HG03442 (cell line): ENCODE measurements at regions not wholly inside any gene's neighbourhood (a gene's known extent, or its start where the extent isn't known, plus 50 kb on each side); places are given as distances from the start of the nearest gene placed in this dataset.
A peak's percentile ranks its signal among the peaks of the same experiment; 100 is the strongest.
"Not testable (repeated sequence)": the region's sequence is repeated elsewhere in the genome, so short reads cannot be mapped to it uniquely, and the experiment has no call there.

ENCODE experiments used
- ATAC-seq: cut with Tn5 transposase; IDR thresholded peaks from one replicate; pipeline ENCODE4 v1.9.1; 2021; ENCODE audit warnings: mild to moderate bottlenecking, moderate library complexity; ENCODE audit not compliant: unreplicated experiment

DNA sequence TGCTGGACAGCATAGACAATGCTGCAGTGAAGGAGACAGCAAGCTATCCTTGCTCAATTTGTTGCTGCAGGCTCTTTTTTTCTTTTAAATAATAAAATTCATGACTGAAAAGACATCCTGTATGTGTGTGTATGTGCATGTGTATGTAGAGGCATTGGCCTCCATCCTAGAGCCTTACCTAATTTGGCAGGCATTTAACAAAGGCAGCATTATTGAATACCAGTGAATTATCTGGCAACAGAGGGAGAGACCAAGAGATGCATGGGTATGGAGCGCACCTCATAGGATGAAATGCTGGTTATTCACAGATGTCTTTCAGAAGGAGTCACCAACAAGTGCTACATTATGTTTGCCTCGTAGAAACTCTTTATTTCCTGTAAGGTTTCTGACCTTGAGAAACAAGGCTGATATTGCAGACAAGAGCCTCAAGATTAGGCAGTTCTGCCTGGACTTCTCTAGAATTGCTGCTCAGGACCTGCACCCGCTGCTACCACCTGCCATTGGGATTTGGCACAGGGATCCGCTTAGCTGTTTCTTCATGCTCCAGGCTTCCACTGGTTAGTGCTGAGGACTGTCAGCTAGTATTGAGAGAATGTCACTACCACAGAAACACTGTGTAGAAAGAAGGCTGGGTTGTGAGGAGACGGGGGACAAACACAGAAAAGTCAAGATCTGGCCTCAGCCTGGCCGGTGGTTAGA lies 247.7 kb upstream of the RFX3 start:
- no peak for ATAC-seq

- no peak for ATAC-seq
Measured at GRCh38 chr9:3769646-3770045, 243.8 kb upstream of the RFX3 start.

DNA sequence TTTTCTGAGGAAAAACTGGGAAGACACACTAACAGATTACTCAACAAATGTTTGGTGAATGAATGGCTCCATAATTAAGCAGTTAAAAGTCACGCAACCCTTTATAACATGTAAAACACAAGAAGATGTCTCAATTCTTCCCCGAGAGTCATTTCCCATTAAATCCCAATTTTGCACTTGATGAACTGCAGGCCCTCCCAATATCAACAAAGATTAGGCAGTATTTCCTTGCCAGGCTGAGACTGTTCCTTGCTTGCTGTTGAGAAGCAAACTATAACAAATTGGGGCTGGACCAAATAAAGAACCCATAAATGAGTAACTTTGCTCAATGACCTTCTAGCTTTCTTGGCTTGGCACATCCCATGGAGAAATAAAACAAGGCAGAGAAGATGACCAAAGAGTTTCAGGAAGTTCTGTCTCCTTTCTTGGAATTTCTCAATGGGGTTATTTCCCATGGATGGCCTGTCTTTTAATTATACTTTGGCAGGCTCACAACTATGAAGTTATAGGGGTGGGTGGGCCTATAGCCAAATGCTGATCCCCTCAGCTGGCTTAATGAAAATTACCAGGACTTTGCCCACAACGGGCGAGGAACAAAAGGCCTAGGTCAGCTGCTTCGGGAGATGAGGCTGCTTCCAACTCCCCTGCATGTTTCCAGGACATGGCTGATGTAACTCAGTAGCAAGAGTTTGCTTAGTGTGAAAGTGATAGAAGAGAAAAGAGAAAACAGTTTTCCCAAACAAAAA lies 243.1 kb upstream of the RFX3 start:
- ATAC-seq = no peak

DNA sequence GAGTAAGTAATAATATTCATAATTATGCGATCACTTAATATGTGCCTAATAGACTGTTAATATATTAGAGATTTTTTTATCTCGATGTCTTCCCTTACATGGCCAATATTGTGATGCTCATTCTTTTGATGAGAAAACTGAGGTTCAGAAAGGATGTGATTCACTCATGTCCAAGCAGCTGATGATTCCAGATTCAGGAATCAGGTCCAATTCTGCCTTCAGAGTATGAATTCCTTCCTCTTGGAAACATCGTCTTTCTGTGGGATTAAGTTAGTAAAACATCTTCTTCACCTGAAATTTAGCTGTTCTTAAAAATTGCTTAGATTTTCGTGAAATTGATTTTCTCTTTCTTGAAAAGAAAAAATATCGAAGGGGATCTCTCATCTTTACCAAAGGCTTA lies 242.5 kb upstream of the RFX3 start:
- ATAC-seq = no peak

DNA sequence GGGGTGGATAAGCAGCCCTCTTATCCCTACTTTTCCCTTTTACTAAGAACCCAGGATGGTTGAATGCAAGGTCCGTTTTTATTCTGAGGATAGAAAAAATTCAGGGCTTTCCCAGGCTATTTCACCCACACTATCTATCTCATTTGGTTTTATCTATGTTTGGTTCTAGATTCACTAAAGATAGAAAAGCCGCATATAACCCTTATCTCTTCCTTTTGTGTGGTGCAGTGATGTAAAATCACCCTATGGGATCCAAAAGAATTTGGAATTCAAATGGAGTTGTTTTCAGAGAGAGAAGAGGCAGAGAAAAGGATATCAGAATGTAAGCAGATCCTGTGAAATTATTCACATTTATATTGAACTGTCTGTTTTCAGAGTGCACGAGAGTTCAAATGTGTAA lies 236.3 kb upstream of the RFX3 start:
- no peak for ATAC-seq

DNA sequence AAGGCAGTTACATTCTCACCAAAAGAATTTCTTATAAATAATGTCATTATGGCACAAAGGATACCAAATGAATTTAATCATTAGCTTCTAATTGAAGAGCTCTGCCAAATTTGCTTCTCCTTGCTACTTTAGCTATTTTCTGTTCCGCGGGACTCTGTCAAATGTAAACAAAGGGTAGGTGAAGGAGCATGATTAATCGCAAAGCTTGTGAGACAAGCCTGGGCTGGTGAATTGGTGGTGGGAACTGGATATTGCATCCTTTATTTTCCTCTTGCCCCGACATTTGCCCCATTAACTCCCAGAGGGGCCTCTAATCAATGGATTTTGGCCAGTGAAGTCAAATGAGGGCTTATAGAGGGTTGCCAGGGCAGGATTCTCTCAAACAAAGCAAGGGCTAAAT lies 234.2 kb upstream of the RFX3 start:
- no peak for ATAC-seq

DNA sequence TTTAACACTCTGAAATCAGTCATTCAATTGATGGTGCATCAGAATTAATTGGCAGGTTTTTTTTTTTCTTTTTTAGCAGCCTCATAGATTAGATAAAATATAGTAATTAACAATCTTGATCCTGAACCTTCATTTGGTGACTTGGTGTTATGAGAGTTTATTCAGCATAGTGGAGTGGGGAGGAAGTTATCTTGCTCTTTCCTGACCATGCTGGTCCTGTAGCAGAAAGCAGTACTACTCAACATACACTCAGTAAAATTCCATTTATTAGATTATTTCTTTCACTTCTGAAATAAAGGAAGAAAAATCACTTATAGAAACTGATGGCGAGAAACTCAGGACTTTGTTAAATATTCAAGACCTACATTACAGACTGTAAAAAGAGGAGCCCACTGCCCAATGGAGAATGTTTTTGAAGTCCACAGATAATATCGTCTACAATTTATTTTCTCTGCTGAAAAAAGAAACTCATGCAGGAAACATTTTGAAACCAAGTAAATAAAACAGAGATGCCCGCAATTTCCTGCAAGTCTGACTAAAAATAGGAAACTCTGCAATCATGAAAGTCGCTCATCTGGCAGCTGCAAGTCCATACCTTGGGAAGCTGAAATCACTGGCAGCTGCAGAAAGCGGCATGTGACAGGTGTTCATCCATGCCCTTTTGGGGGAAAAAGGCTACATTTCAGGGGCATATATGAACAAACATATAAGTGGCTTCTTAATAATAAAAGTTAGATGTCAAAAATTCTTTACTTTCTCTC lies 233.2 kb upstream of the RFX3 start:
- no peak for ATAC-seq

GRCh38 chr9:3756071-3756470 lies 230.3 kb upstream of the RFX3 start:
- ATAC-seq = no peak

DNA sequence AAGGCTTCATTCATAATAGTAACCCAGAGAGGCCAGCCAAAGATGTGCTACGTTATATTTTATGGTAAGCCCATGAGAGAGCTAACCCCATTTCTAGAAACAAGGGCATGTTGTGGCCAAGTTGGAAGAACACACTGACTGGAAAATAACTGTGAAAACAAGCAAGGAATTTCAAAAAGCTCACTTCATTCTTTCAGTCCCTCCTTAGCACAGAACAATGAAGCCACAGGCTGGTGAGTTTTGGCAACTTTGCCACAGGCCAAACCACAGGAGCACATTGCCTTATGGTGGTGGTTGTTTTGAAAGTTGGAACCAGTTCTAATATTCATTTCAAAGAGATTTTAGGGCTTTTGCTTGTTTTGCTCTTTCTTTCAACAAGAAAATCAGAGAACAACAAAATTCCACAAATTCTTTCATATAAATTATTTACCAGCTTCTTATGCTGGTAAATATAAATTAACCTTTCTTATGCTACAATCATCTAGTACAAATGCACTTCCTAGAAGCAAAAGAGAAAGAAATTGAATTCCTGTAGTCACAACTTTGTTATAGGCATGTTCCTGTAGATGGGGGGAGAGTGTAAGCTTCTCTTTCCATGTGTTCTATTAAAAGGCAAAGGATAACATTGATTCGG lies 225.4 kb upstream of the RFX3 start:
- no peak for ATAC-seq

GRCh38 chr9:3750321-3750720 lies 224.5 kb upstream of the RFX3 start:
- ATAC-seq = no peak

DNA sequence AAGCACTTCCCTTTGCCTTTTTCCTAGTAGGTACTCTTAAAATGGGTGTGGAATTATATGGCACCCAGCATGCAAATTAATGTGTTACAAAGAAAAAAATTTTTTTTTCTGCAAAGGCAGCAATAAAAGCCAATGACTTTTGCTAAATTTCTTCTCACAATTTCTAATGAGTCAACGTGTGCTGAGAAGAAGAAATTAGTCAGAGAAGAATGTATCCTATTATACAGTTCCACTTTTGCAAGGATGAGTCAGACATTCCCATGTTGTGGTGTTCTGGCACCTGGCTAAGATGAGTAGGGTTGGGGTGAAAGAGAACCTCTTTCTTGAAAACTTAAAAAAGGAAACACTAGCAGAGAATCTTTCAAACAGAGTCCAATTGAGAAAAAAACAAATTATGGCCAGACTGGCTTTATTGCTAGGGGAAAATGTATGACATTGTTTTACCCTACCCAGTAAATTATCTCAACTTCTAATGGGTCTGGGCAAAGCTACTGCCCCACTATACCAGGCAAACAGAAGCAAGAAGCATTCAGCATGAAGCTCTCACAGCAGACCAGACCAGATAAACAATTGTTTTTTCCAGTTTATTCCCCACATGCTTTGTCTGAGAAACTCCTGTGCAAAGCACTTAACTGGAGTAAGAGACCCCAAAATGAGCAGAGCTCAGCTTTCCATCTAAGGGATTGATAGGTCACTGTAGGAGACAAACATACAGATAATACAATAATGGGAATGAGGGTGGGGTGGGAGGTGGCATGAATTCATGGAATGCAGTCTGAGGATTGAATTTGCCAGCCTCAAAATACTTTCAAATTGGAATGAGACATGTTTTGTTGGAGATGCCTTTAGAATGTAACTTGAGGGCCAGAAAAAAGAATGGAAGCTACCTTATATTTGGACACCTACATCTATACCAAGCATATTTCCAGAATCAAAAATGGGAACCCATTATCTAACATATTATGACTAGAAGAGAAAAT lies 220.8 kb upstream of the RFX3 start:
- peak; percentile 61 for ATAC-seq

DNA sequence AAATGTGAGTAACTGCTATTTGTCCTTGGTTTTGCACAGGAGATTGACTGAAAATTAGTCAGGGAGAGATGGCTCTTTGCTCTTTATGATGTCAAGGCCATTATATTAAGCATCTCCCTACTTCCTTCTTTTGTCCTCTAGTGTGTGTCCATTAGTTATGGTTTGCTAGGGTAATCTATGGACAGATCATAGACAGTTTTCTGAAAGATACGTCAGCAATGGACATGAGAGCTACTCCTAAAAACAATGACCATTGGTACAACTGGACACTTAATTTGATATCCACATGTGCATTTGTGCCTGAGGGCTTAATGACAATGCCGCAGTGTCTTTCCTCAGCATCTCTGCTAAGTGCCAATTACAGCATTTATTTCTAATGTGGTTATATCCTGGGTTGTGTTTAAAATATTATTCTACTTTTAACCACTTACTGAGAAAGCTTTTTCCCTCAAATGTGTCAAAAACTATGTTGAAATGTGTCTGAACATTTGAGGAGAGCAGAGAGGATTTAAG lies 218.2 kb upstream of the RFX3 start:
- no peak for ATAC-seq

DNA sequence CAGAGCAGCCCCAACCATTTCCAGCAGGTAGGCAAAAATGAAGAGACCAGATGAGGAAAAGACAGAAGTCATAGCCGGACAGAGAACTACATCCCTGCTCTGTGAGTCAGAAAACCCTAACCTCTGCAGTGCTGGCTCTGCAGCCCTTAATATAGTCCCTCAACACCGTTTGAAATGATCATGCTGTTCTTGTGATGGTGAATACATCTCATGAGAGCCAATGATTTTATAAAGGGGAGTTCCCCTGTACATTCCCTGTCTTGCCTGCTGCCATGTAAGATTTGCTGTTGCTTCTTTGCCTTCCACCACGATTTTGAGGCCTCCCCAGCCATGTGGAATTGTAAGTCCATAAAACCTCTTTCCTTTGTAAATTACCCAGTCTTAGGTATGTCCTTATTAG lies 216.8 kb upstream of the RFX3 start:
- ATAC-seq = no peak

DNA sequence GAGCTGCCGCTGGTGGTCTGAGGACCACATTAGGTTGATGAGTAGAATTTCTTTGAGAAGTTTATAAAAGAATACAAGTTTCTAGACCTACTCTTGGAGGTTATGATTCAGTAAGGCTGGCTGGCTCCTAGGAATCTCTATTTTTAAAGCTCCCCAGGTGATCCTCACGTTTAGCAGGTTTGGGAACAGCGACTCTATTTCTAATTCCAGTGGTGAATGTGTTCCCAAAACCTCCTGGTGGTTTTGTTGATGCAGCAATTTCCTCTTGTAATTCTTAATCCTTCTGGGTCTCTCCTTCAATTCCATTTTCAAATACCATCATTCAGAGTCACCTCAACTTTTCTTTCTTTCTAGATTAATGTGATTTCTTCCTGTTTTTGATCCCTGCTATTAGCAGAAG lies 215.9 kb upstream of the RFX3 start:
- ATAC-seq = no peak

DNA sequence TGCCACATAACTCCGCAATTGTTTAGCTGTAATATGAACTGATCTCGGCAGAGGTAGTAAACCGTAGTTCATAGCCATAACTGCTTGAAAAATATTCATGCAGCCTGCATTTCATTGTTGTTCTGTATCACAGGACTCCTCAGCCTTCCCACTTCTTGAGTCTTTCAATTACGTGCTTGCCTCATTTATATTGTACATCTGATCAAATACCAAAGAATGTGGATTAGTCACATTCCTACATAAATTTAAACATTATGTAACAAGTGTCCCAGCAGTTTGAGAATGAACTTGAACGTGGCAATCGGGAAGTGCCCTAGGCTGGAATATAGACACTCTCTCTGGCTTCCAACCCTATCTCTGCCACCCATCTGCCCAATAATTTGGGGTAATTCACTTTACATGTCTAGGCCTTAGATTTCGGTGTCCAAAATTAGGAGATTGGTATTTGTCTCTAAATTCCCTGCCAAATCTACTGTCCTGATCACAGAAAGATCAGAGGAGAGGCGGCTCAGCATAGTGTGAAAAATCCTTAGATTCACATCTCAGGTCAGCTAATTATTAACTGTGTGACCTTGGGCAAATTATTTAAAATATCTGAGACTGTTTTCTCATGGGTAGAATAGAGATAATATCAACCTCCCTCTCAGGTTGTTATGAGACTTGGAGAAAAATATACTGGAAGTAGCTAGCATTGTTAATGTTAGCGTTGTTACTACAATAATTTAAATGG lies 215.1 kb upstream of the RFX3 start:
- ATAC-seq = no peak

- no peak for ATAC-seq
Measured at GRCh38 chr9:3736161-3736560, 210.4 kb upstream of the RFX3 start.

GRCh38 chr9:3735251-3735650 lies 209.4 kb upstream of the RFX3 start:
- no peak for ATAC-seq

GRCh38 chr9:3733527-3734262 lies 207.9 kb upstream of the RFX3 start:
- not testable (repeated sequence) for ATAC-seq

GRCh38 chr9:3733039-3733408 lies 207.2 kb upstream of the RFX3 start:
- ATAC-seq = no peak
